Hepatocyte (in vitro differentiated cells): ENCODE measurements at regions not wholly inside any gene's neighbourhood (a gene's known extent, or its start where the extent isn't known, plus 50 kb on each side); places are given as distances from the start of the nearest gene placed in this dataset.

ENCODE experiments used
- DNase-seq: peaks from one replicate; pipeline ENCODE4 v3.0.0-alpha.2; 2016; ENCODE audit warnings: low spot score
- H2AFZ ChIP-seq: fragments of 200-600 bp; sonication (generic); 2 replicates; pipeline ENCODE4 v1.6.0; 2016; ENCODE audit warnings: antibody characterized with exemption, mild to moderate bottlenecking
- H3K27ac ChIP-seq: fragments of 200-600 bp; sonication (generic); 2 replicates; pipeline ENCODE4 v1.5.1; 2016; ENCODE audit warnings: mild to moderate bottlenecking
- H3K27me3 ChIP-seq: fragments of 200-600 bp; sonication (generic); 2 replicates; pipeline ENCODE4 v1.6.1; 2016
- H3K36me3 ChIP-seq: fragments of 200-600 bp; sonication (generic); replicated peaks from 2 replicates; pipeline ENCODE4 v1.5.1; 2016; ENCODE audit warnings: low read depth; ENCODE audit not compliant: insufficient read depth
- H3K4me1 ChIP-seq: fragments of 200-600 bp; sonication (generic); 2 replicates; pipeline ENCODE4 v1.5.1; 2016; ENCODE audit warnings: mild to moderate bottlenecking, moderate library complexity; ENCODE audit not compliant: insufficient read depth
- H3K4me2 ChIP-seq: fragments of 200-600 bp; sonication (generic); 2 replicates; pipeline ENCODE4 v1.6.0; 2016
- H3K4me3 ChIP-seq: fragments of 200-600 bp; sonication (generic); 2 replicates; pipeline ENCODE4 v1.5.1; 2016; ENCODE audit warnings: mild to moderate bottlenecking
- H3K79me2 ChIP-seq: fragments of 200-600 bp; sonication (generic); 2 replicates; pipeline ENCODE4 v1.6.0; 2017; ENCODE audit warnings: mild to moderate bottlenecking
- H3K9me2 ChIP-seq: fragments of 200-600 bp; sonication (generic); replicated peaks from 2 replicates; pipeline ENCODE4 v1.6.0; 2017; ENCODE audit warnings: mild to moderate bottlenecking; ENCODE audit not compliant: insufficient read depth
- H3K9me3 ChIP-seq: fragments of 200-600 bp; sonication (generic); 2 replicates; pipeline ENCODE4 v1.5.1; 2016; ENCODE audit warnings: low read depth, mild to moderate bottlenecking
- H4K20me1 ChIP-seq: fragments of 200-600 bp; sonication (generic); 2 replicates; pipeline ENCODE4 v1.6.0; 2016; ENCODE audit warnings: mild to moderate bottlenecking; ENCODE audit not compliant: insufficient read depth, poor library complexity, severe bottlenecking
- EZH2 ChIP-seq: fragments of 200-600 bp; sonication (generic); IDR thresholded peaks from 2 replicates; pipeline ENCODE4 v1.6.1; 2016; ENCODE audit warnings: antibody characterized with exemption, mild to moderate bottlenecking, borderline replicate concordance
- EZH2phosphoT487 ChIP-seq: fragments of 200-600 bp; sonication (generic); IDR thresholded peaks from one replicate; pipeline ENCODE4 v1.6.1; 2018; ENCODE audit warnings: antibody characterized with exemption, mild to moderate bottlenecking, low read depth, moderate library complexity; ENCODE audit not compliant: unreplicated experiment, severe bottlenecking
- WGBS: methylation state at CpG from one replicate; pipeline ENCODE4 v1.1.6; 2016; ENCODE audit warnings: low lambda C conversion rate; ENCODE audit errors: missing lambda C conversion rate; 5-methylcytosine and 5-hydroxymethylcytosine counted together
- TF ChIP-seq, protein P1 (sequence below): fragments of 200-600 bp; sonication (generic); IDR thresholded peaks from 2 replicates; pipeline ENCODE4 v1.5.1; 2016; ENCODE audit warnings: antibody characterized with exemption, mild to moderate bottlenecking; ENCODE audit not compliant: poor library complexity

GRCh38 chr13:67769987-67770341 is 539.8 kb upstream of the PCDH9 start:
- H3K4me3 ChIP-seq, result no peak overlapping the region

DNA sequence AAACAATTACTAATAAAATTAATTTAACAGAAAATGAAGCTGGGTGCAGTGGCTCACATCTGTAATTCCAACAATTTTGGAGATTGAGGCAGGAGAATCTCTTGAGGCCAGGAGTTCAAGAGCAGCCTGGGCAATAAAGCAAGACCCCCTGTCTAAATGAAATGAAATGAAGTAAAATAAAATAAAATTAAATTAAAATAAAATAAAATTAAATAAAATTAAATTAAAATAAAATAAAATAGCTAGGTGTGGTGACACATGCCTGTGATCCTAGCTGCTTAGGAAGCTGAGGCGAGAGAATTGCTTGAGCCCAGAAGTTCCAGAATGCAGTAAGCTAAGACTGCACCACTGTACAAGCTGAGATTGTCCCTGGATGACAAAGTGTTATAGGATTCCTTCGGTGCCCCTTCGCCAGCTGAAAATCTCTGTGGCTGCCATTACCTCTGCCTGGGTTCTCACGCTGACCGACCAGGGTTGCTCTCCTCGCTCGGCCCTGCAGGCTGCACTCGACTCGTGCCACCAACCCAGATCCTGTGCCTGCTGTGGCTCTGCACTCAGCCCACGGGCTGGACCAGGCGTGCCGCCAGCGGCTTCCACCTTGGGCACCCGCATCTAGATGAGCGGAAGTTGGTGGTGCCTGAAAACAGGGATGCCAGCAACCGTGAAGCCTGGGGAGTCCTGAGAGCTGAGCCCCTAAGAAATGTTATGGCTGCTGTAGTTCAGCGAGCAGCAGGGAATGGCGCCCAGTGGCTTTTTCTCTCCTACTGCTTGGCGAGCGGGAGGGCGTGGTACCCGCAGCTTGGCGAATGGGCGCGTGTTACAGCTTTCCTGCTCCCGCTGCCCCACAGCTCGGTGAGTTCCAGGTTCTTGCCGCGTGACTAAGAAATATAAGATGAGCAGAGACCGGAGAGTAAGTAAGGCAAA is 539.2 kb upstream of the PCDH9 start:
- Histone ChIP-seq H3K27me3 (no peaks in the 10 kb centered on the region), H3K9me2 (no peaks in the 10 kb centered on the region), H3K36me3 (no peaks in the 10 kb centered on the region), H4K20me1 (no peaks in the 10 kb centered on the region), H2AFZ (no peak overlapping the region), H3K4me3 (no peak overlapping the region), H3K79me2 (no peaks in the 10 kb centered on the region), H3K27ac (no peak overlapping the region), H3K4me1 (no peaks in the 10 kb centered on the region), H3K9me3 (no peaks in the 10 kb centered on the region), H3K4me2 (no peak overlapping the region)
- no peak for DNase-seq
- TF ChIP-seq, protein P1, sequence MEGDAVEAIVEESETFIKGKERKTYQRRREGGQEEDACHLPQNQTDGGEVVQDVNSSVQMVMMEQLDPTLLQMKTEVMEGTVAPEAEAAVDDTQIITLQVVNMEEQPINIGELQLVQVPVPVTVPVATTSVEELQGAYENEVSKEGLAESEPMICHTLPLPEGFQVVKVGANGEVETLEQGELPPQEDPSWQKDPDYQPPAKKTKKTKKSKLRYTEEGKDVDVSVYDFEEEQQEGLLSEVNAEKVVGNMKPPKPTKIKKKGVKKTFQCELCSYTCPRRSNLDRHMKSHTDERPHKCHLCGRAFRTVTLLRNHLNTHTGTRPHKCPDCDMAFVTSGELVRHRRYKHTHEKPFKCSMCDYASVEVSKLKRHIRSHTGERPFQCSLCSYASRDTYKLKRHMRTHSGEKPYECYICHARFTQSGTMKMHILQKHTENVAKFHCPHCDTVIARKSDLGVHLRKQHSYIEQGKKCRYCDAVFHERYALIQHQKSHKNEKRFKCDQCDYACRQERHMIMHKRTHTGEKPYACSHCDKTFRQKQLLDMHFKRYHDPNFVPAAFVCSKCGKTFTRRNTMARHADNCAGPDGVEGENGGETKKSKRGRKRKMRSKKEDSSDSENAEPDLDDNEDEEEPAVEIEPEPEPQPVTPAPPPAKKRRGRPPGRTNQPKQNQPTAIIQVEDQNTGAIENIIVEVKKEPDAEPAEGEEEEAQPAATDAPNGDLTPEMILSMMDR, result no peak
- TF ChIP-seq EZH2phosphoT487 (no peak), EZH2 (no peak)
- 97% methylated on average over 30 of the region's 30 CpGs for WGBS

More at GRCh38 chr13:67769987-67770341, 539.8 kb upstream of the PCDH9 start:
- Histone ChIP-seq H3K9me2 (no peaks in the 10 kb centered on the region), H3K4me1 (no peaks in the 10 kb centered on the region), H2AFZ (no peak overlapping the region), H3K27me3 (no peaks in the 10 kb centered on the region), H3K4me2 (no peak overlapping the region), H3K79me2 (no peaks in the 10 kb centered on the region), H3K36me3 (no peaks in the 10 kb centered on the region), H4K20me1 (no peaks in the 10 kb centered on the region), H3K9me3 (no peaks in the 10 kb centered on the region), H3K27ac (no peak overlapping the region)
- 95% methylated on average over 7 of the region's 7 CpGs for WGBS
- TF ChIP-seq, protein P1, result no peak
- no peak for TF ChIP-seq EZH2phosphoT487
- TF ChIP-seq EZH2, result no peak
- no peak for DNase-seq

GRCh38 chr13:67763984-67764383 is 533.8 kb upstream of the PCDH9 start:
- Histone ChIP-seq H3K4me3 (no peak overlapping the region), H3K27ac (no peak overlapping the region), H2AFZ (no peak overlapping the region), H3K36me3 (no peaks in the 10 kb centered on the region), H3K9me3 (no peaks in the 10 kb centered on the region), H3K4me2 (no peak overlapping the region), H4K20me1 (no peaks in the 10 kb centered on the region), H3K79me2 (no peaks in the 10 kb centered on the region), H3K9me2 (no peaks in the 10 kb centered on the region), H3K4me1 (no peaks in the 10 kb centered on the region), H3K27me3 (no peaks in the 10 kb centered on the region)
- no peak for TF ChIP-seq EZH2phosphoT487
- TF ChIP-seq, protein P1, result no peak
- no peak for TF ChIP-seq EZH2
- 81% methylated on average over 3 of the region's 3 CpGs for WGBS
- DNase-seq, result no peak
